ENCODE measurements at regions not wholly inside any gene's neighbourhood (a gene's known extent, or its start where the extent isn't known, plus 50 kb on each side); places are given as distances from the start of the nearest gene placed in this dataset.

- no peak for TF ChIP-seq REST (IDR thresholded peaks at IDR 0.05)
Observed at GRCh38 chr13:76825430-76825829, 60.8 kb downstream of the KCTD12 start (continued).

- Histone ChIP-seq H3K36me3 (ENCODE audit: control insufficient read depth in 4 of 4, insufficient read depth in 3 of 4, low read depth in 1 of 4, low read length in 3 of 4) (no peaks in the 10 kb centered on the region), H3K27ac (ENCODE audit: low read depth in 1 of 2, low read length in 2 of 2) (no peak overlapping the region), H3K9ac (ENCODE audit: low read depth in 1 of 2, low read length in 2 of 2) (no peak overlapping the region), H3K4me1 (ENCODE audit: control insufficient read depth in 4 of 4, insufficient read depth in 4 of 4, low read length in 3 of 4) (no peaks in the 10 kb centered on the region), H3K27me3 (ENCODE audit: control insufficient read depth in 4 of 4, insufficient read depth in 4 of 4, low read length in 3 of 4) (no peaks in the 10 kb centered on the region), H3K4me3 (ENCODE audit: low read depth in 1 of 3, low read length in 3 of 3) (no peak overlapping the region), H3K9me3 (ENCODE audit: control insufficient read depth in 4 of 4, low read length in 3 of 4) (no peaks in the 10 kb centered on the region)
- TF ChIP-seq EGR1 (IDR thresholded peaks at IDR 0.05; ENCODE audit: low read depth in 2 of 2), result no peak
- no peak for TF ChIP-seq JUND (IDR thresholded peaks at IDR 0.05)
- no peak for TF ChIP-seq ZBTB33 (IDR thresholded peaks at IDR 0.05)
- no peak for TF ChIP-seq HNF4G (IDR thresholded peaks at IDR 0.05)
- TF ChIP-seq HNF4A (conservative IDR thresholded peaks at IDR 0.05), result no peak
- TF ChIP-seq NR2F2 (IDR thresholded peaks at IDR 0.05), result no peak
- no peak for TF ChIP-seq FOXA1 (IDR thresholded peaks at IDR 0.05)
- no peak for TF ChIP-seq CTCF (IDR thresholded peaks at IDR 0.05; ENCODE audit: low read depth, low read length, missing input control)
- TF ChIP-seq REST (IDR thresholded peaks at IDR 0.05), result no peak
- no peak for TF ChIP-seq FOXA2 (IDR thresholded peaks at IDR 0.05)
- no peak for TF ChIP-seq SP1 (IDR thresholded peaks at IDR 0.05)
- TF ChIP-seq RXRA (IDR thresholded peaks at IDR 0.05), result no peak
- no peak for TF ChIP-seq ATF3 (IDR thresholded peaks at IDR 0.05)
- no peak for TF ChIP-seq TAF1 (conservative IDR thresholded peaks at IDR 0.05)
- no peak for TF ChIP-seq YY1 (IDR thresholded peaks at IDR 0.05)
- TF ChIP-seq MAX (IDR thresholded peaks at IDR 0.05), result no peak
- TF ChIP-seq GABPA (IDR thresholded peaks at IDR 0.05 in 1 of 2, conservative IDR thresholded peaks at IDR 0.05 in 1 of 2), result no peak
- no peak for TF ChIP-seq RAD21 (IDR thresholded peaks at IDR 0.05)
- no peak for DNase-seq (ENCODE audit: low spot score)
Observed at GRCh38 chr13:76823969-76824368, 62.2 kb downstream of the KCTD12 start.

All from liver (tissue), 7 donors.